GM18508 (cell line): ENCODE measurements at regions not wholly inside any gene's neighbourhood (a gene's known extent, or its start where the extent isn't known, plus 50 kb on each side); places are given as distances from the start of the nearest gene placed in this dataset.
"Not testable (repeated sequence)": the region's sequence is repeated elsewhere in the genome, so short reads cannot be mapped to it uniquely, and the experiment has no call there.

ENCODE experiments used
- ATAC-seq: cut with Tn5 transposase; IDR thresholded peaks from one replicate; pipeline ENCODE4 v1.9.1; 2021; ENCODE audit warnings: moderate number of reproducible peaks; ENCODE audit not compliant: insufficient read depth, unreplicated experiment

DNA sequence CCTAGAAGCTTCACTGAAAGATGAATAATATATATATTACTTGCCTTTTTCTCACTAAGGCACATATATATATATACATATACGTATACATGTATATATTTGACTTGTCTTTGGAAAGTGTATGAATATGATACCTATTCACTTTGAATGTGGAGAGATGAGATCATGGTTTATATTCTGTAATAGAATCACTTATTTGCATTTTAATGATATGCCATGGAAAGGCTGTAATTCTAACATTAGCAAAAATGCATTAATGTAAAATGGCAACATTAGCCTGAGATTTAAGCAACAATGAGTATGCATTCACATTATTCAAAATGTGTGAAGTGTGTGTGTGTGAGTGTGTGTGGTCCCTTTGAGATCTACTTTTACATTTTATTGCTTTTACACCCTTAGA lies 54.5 kb upstream of the PRKD1 start:
- ATAC-seq, result no peak

DNA sequence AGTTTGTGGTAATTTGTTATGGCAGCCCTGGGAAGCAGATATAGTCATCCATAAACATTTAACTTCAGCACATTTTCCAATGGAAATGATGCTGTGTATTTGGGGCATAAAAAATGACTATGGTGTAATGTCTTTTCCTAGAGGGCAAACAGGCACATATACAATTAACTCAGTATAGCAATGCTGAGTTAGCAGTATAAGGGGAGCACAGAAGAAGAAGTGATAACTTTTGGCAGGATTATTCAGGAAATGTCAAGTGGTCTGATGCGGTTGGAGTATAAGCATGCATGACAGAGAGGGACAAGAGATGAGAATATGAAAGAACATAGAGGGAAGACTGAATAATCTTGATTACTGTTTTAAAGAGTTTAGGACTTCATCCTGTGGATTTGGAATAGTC lies 55.3 kb upstream of the PRKD1 start:
- no peak for ATAC-seq

DNA sequence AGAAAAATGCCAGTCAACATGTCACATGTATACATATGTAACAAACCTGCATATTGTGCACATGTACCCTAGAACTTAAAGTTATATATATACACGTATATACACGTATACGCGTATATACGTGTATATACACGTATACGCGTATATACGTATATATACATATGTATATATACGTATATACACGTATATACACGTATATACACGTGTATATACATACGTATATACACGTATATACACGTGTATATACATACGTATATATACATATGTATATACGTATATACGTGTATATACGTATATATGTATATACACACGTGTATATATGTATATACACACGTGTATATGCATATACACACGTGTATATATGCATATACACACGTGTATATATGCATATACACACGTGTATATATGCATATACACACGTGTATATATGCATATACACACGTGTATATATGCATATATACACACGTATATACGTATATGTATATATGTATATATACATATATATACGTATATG lies 62.8 kb upstream of the PRKD1 start:
- not testable (repeated sequence) for ATAC-seq

DNA sequence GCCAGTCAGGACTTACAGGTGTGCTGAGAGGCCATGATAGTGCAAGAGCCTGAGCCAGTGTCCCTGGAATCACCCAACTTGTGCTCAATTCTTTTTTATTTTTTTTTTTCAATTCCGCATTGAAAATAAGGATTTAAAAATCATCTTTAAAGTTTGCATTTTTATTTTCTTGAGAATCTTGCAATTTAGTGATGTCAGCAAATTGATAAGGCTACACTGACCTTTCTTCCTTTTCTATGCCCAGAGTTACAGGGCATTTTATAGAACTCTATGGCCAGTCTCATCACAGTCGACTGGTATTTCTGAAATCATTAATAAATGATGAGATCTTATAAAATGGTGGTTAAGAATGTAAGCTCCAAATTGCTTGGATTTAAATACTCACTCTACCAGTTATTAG lies 63.3 kb upstream of the PRKD1 start:
- no peak for ATAC-seq

GRCh38 chr14:29993143-29993542 lies 65.5 kb upstream of the PRKD1 start:
- ATAC-seq, result no peak

GRCh38 chr14:29999013-29999539 lies 71.4 kb upstream of the PRKD1 start:
- ATAC-seq, result no peak

- ATAC-seq, result no peak
These were observed 75.2 kb upstream of the PRKD1 start for GRCh38 chr14:30002859-30003258.

- ATAC-seq, result no peak
These were observed 77.6 kb upstream of the PRKD1 start for GRCh38 chr14:30005114-30005808.

GRCh38 chr14:30006695-30007094 lies 79.0 kb upstream of the PRKD1 start:
- ATAC-seq, result no peak

- no peak for ATAC-seq
These were observed 87.8 kb upstream of the PRKD1 start for GRCh38 chr14:30015489-30015888.

- no peak for ATAC-seq
These were observed 88.4 kb upstream of the PRKD1 start for GRCh38 chr14:30016002-30016401.

- no peak for ATAC-seq
These were observed 89.8 kb upstream of the PRKD1 start for GRCh38 chr14:30017370-30017993.

DNA sequence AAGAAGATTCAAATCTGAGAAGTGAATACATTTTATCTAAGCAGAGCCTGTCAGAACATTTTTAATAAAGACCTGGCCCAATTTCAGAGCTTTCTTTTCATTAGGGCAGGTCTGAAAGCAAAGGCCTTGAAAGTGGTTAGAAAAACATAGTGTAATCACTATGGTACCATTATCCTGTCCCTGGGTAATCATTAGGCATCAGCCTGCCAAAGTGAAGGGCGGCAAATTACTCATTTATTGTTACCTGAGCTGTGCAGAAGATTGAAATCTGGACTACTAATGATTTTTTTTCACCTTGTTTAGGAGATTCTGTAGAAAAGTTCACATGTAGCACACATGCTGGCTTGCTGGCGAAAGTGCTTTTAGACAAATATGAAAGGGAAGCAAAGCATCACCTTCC lies 92.6 kb upstream of the PRKD1 start:
- ATAC-seq, result no peak

GRCh38 chr14:30020687-30021086 lies 93.0 kb upstream of the PRKD1 start:
- no peak for ATAC-seq

- not testable (repeated sequence) for ATAC-seq
These were observed 95.7 kb upstream of the PRKD1 start for GRCh38 chr14:30023350-30023749.

DNA sequence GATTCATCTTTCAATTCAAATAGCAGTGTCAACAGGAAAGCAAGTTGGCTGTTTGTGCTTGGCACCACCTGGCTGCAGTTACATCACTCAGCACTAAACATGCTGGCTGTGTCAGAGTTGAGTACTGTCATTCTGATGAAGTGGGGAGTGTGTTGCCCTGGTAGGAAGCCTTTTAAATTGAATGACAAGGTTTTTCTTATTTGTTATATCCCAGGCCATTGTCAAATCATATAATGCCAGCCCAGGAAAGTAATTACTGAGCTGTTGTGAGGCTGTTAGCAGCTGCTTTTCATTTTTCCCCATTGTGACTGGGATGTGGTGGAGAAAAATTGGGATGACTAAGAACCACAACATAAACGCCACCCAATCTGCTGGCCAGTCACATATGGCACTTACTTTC lies 106.5 kb upstream of the PRKD1 start:
- no peak for ATAC-seq

DNA sequence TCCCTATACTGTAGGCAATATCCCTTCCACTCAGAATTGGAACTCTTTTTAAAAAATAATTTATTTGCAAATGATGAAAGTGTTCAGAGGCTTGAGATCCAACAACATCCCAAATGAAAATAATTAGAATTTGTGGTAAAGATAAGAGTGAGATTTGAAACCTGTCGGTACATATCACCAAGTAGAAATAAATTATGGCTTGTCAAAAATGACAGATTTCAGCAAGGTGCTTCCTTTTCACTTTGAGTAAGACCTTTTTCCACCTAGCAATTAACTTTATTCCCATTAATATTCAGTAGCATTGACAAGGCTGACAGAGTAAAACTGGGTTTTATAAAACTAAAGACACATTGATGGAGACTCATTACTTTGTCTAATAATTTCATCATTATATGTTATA lies 107.7 kb upstream of the PRKD1 start:
- ATAC-seq, result no peak

GRCh38 chr14:30045720-30046119 lies 118.1 kb upstream of the PRKD1 start:
- ATAC-seq, result no peak

GRCh38 chr14:30053103-30053502 lies 125.5 kb upstream of the PRKD1 start:
- ATAC-seq, result no peak

GRCh38 chr14:30054201-30054600 lies 126.6 kb upstream of the PRKD1 start:
- no peak for ATAC-seq

DNA sequence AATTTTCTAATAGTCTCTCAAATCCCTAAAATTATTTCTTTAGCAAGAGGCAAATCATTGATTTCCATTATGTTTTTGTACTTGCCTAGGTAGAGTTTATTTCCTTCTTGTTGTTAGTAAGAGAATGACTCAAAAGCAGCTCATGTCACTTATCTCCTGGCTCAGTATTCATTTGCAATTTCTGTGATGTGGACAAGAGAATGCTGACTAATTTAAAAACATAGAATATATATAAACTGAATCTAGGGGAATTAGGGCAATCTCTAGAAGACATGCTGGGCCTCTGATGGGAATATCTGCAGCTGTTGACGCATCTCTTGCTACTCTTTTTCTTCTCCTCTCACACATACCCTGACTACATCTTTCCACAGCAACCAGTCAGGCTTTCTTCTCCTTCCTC lies 130.8 kb upstream of the PRKD1 start:
- ATAC-seq, result no peak

DNA sequence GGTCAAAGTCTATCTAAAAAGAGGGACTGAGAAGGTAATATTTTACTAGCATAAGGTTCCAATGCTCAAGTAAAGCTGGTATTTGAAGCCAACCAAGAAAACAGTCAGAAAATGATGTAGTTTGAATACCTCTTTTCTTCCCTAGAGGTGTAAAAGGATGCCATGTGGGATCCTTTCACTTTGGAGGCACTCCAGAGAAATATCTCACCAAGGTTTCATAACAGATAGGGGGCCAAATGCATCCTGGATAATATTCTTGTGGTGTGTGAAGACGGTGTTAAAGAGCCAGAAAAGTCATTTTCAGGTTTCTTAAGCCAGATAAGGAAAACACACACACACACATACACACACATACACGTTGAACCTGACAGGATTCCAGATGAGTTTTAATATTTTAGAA lies 136.1 kb upstream of the PRKD1 start:
- no peak for ATAC-seq
